ENCODE measurements at regions not wholly inside any gene's neighbourhood (a gene's known extent, or its start where the extent isn't known, plus 50 kb on each side); places are given as distances from the start of the nearest gene placed in this dataset.
"Not testable (repeated sequence)": the region's sequence is repeated elsewhere in the genome, so short reads cannot be mapped to it uniquely, and the experiment has no call there.

DNA sequence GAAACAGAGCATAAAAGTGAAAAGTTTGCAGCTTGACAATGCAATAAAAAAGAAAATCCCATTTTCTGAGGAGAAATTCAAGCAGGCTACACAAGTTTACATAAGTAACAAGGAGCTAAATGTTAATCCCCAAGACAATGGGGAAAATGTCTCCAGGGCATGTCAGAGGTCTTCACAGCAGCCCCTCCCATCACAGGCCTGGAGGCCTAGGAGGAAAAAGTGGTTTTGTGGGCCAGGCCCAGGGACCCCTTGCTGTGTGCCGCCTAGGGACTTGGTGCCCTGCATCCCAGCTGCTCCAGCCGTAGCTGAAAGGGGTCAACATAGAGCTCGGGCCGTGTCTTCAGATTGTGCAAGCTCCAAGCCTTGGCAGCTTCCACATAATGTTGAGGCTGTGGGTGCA lies 186.7 kb upstream of the MAP3K1 start:
- TF ChIP-seq, protein P1, sequence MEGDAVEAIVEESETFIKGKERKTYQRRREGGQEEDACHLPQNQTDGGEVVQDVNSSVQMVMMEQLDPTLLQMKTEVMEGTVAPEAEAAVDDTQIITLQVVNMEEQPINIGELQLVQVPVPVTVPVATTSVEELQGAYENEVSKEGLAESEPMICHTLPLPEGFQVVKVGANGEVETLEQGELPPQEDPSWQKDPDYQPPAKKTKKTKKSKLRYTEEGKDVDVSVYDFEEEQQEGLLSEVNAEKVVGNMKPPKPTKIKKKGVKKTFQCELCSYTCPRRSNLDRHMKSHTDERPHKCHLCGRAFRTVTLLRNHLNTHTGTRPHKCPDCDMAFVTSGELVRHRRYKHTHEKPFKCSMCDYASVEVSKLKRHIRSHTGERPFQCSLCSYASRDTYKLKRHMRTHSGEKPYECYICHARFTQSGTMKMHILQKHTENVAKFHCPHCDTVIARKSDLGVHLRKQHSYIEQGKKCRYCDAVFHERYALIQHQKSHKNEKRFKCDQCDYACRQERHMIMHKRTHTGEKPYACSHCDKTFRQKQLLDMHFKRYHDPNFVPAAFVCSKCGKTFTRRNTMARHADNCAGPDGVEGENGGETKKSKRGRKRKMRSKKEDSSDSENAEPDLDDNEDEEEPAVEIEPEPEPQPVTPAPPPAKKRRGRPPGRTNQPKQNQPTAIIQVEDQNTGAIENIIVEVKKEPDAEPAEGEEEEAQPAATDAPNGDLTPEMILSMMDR (IDR thresholded peaks at IDR 0.05; ENCODE audit: low read depth, low read length): not testable (repeated sequence)
- not testable (repeated sequence) for TF ChIP-seq MYC (IDR thresholded peaks at IDR 0.05; ENCODE audit: low read depth, low read length); POLR2A (IDR thresholded peaks at IDR 0.05; ENCODE audit: extremely low read depth, insufficient read length)
- TF ChIP-seq, protein P2, sequence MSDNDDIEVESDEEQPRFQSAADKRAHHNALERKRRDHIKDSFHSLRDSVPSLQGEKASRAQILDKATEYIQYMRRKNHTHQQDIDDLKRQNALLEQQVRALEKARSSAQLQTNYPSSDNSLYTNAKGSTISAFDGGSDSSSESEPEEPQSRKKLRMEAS (IDR thresholded peaks at IDR 0.05; ENCODE audit: low read depth, low read length): not testable (repeated sequence)
